SK-N-SH (cell line): ENCODE measurements at regions not wholly inside any gene's neighbourhood (a gene's known extent, or its start where the extent isn't known, plus 50 kb on each side); places are given as distances from the start of the nearest gene placed in this dataset.

ENCODE experiments used
- CTCF ChIA-PET: fragments of 300-600, 350-600 bp; formaldehyde crosslinking; extraction: SDS; loops from one replicate; lab custom pipeline; 2021; lab: Yijun Ruan, JAX
- POLR2A ChIA-PET: fragments of 350-600 bp; sonication (Branson Sonifier 250); formaldehyde crosslinking; extraction: SDS; loops from one replicate; lab custom pipeline; 2020; ENCODE audit warnings: antibody characterized with exemption, inconsistent platforms; lab: Yijun Ruan, JAX
- DNase-seq: peaks from one replicate; pipeline ENCODE4 v3.0.0; 2012
- H2AFZ ChIP-seq: fragments of 200-600 bp; sonication (generic); 2 replicates; pipeline ENCODE4 v1.8.1; 2016; ENCODE audit warnings: antibody characterized with exemption, mild to moderate bottlenecking, low read depth
- H3F3A ChIP-seq: fragments of 200-600 bp; sonication (generic); replicated peaks from 2 replicates; pipeline ENCODE3; 2016; ENCODE audit warnings: antibody characterized with exemption, mild to moderate bottlenecking; ENCODE audit not compliant: insufficient read depth
- H3K27ac ChIP-seq, 2 experiments: fragments of 200-500 bp in 1 of 2; fragments of 200-600 bp in 1 of 2; sonication (Bioruptor generic) in 1 of 2; sonication (generic), shearing (Covaris generic) in 1 of 2; 2 replicates each; pipeline versions ENCODE4 v1.5.1 to v1.6.1; 2014 to 2016; ENCODE audit warnings: low read depth in 2 of 2, inconsistent platforms in 1 of 2, low read length in 1 of 2, mild to moderate bottlenecking in 1 of 2, mixed read lengths in 1 of 2
- H3K27me3 ChIP-seq: fragments of 200-600 bp; sonication (generic), shearing (Covaris generic); 2 replicates; pipeline ENCODE4 v1.6.1; 2016; ENCODE audit warnings: mixed run types; ENCODE audit not compliant: insufficient read depth
- H3K36me3 ChIP-seq, 2 experiments: fragments of 200-500 bp in 1 of 2; fragments of 200-600 bp in 1 of 2; sonication (Bioruptor generic) in 1 of 2; sonication (generic) in 1 of 2; replicated peaks in 1 of 2; 2 replicates each; pipeline versions ENCODE3 to v1.5.1; 2014 to 2016; ENCODE audit warnings: low read length in 1 of 2, mild to moderate bottlenecking in 1 of 2; ENCODE audit not compliant: insufficient read depth in 2 of 2, control insufficient read depth in 1 of 2
- H3K4me1 ChIP-seq, 2 experiments: fragments of 200-500 bp in 1 of 2; fragments of 200-600 bp in 1 of 2; sonication (Bioruptor generic) in 1 of 2; sonication (generic), shearing (Covaris generic) in 1 of 2; 2 replicates each; pipeline versions ENCODE4 v1.5.1 to v1.6.1; 2014 to 2016; ENCODE audit warnings: low read depth in 1 of 2, low read length in 1 of 2, mixed run types in 1 of 2; ENCODE audit not compliant: insufficient read depth in 2 of 2, control insufficient read depth in 1 of 2
- H3K4me2 ChIP-seq: fragments of 200-600 bp; sonication (generic), shearing (Covaris generic); 2 replicates; pipeline ENCODE4 v1.6.1; 2017; ENCODE audit warnings: mixed run types
- H3K4me3 ChIP-seq, 2 experiments: fragments of 200-500 bp in 1 of 2; fragments of 200-600 bp in 1 of 2; sonication (Bioruptor generic) in 1 of 2; sonication (generic), shearing (Covaris generic) in 1 of 2; 2 replicates each; pipeline versions ENCODE4 v1.5.1 to v1.8.1; 2014 to 2016; ENCODE audit warnings: low read depth in 2 of 2, inconsistent platforms in 1 of 2, low read length in 1 of 2, mild to moderate bottlenecking in 1 of 2, mixed read lengths in 1 of 2, moderate library complexity in 1 of 2
- H3K79me2 ChIP-seq: fragments of 200-600 bp; sonication (generic); 2 replicates; pipeline ENCODE4 v1.8.1; 2017; ENCODE audit warnings: mild to moderate bottlenecking; ENCODE audit not compliant: insufficient read depth
- H3K9ac ChIP-seq: fragments of 200-600 bp; sonication (generic); 2 replicates; pipeline ENCODE4 v1.6.1; 2017; ENCODE audit warnings: mixed run types
- H3K9me2 ChIP-seq: fragments of 200-600 bp; sonication (generic); 2 replicates; pipeline ENCODE4 v1.6.1; 2017; ENCODE audit warnings: mixed run types
- H3K9me3 ChIP-seq: fragments of 200-600 bp; sonication (generic); 2 replicates; pipeline ENCODE4 v1.6.1; 2017; ENCODE audit warnings: mixed run types, mild to moderate bottlenecking, moderate library complexity
- H4K20me1 ChIP-seq: fragments of 200-600 bp; sonication (generic); 2 replicates; pipeline ENCODE4 v1.6.1; 2017; ENCODE audit warnings: mild to moderate bottlenecking, mixed run types; ENCODE audit not compliant: insufficient read depth
- CHD2 ChIP-seq: fragments of 150-350 bp; IDR thresholded peaks from 2 replicates; pipeline ENCODE4 v1.6.1; 2018; ENCODE audit warnings: low read length; ENCODE audit not compliant: partially characterized antibody
- CTCF ChIP-seq: fragments of 200-600 bp; sonication (generic); IDR thresholded peaks from 2 replicates; pipeline ENCODE4 v1.6.1; 2017; ENCODE audit warnings: antibody characterized with exemption, mild to moderate bottlenecking, moderate library complexity
- FOXM1 ChIP-seq: IDR thresholded peaks from 2 replicates; pipeline ENCODE4 v1.4.0; 2012; ENCODE audit warnings: low read depth, mild to moderate bottlenecking
- GABPA ChIP-seq: IDR thresholded peaks from 2 replicates; pipeline ENCODE4 v1.4.0; 2012; ENCODE audit warnings: low read depth, mild to moderate bottlenecking
- IRF3 ChIP-seq: fragments of 150-350 bp; IDR thresholded peaks from 2 replicates; pipeline ENCODE4 v1.6.1; 2016; ENCODE audit warnings: mild to moderate bottlenecking, low read depth, low read length
- RFX5 ChIP-seq: IDR thresholded peaks from 2 replicates; pipeline ENCODE4 v1.6.1; 2012; ENCODE audit warnings: mild to moderate bottlenecking, improper control_type of control experiment, low read length
- SMC3 ChIP-seq: IDR thresholded peaks from 2 replicates; pipeline ENCODE4 v1.6.1; 2012; ENCODE audit warnings: low read depth, low read length, improper control_type of control experiment
- TAF1 ChIP-seq: IDR thresholded peaks from 2 replicates; pipeline ENCODE4 v1.6.1; 2012; ENCODE audit warnings: low read depth, mild to moderate bottlenecking, low read length, moderate library complexity, borderline replicate concordance
- TCF12 ChIP-seq: IDR thresholded peaks from 2 replicates; pipeline ENCODE4 v1.4.0; 2012
- USF1 ChIP-seq: IDR thresholded peaks from 2 replicates; pipeline ENCODE4 v1.4.0; 2012; ENCODE audit warnings: low read depth, borderline replicate concordance
- WGBS: methylation state at CpG from one replicate; pipeline ENCODE4 v1.1.6; 2017; ENCODE audit warnings: low lambda C conversion rate; 5-methylcytosine and 5-hydroxymethylcytosine counted together

- Histone ChIP-seq H3K9me2 (no peaks in the 10 kb centered on the region), H4K20me1 (no peaks in the 10 kb centered on the region), H3K79me2 (no peaks in the 10 kb centered on the region), H3K27me3 (no peaks in the 10 kb centered on the region), H3K9me3 (no peaks in the 10 kb centered on the region), H3K4me2 (no peak overlapping the region), H3K27ac (no peak overlapping the region), H3K9ac (no peak overlapping the region), H3K4me1 (no peaks in the 10 kb centered on the region; a peak in 2 of 4 replicates), H3F3A (peaks cover 7% of the 10 kb centered on the region), H2AFZ (no peak overlapping the region), H3K36me3 (no peaks in the 10 kb centered on the region), H3K4me3 (no peak overlapping the region)
- WGBS = 41% methylated on average over 4 of the region's 4 CpGs
- no peak for TF ChIP-seq USF1
- TF ChIP-seq TCF12 = 0 out of 2 replicates have a peak, but pooled peaks have one; percentile 5
- CTCF ChIA-PET = no interaction called here
- POLR2A ChIA-PET = no interaction called here
- DNase-seq = no peak
Measured at GRCh38 chr10:108556186-108556585, 1367.1 kb downstream of the XPNPEP1 start.

DNA sequence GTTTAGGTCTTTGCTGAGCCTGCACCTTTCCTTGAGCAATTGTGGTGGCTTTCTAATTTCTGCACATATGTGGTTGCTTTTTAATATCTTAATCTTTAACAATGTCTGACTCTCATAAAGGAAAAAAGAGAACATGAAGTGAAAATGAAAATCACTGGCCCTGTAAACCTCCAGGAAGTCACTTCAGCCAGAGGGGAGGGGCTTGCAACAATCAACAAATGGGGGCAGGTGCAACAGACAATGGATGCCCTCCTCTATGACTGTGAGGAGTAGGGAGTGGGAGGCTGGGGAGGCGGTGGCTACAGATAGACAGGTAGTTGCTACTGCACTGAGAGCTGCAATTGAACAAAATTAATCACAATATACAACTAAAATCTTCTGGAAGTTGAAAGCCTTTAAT is 1377.4 kb downstream of the XPNPEP1 start:
- WGBS = 75% methylated on average over 1 of the region's 1 CpG
- Histone ChIP-seq H3F3A (no peaks in the 10 kb centered on the region), H3K36me3 (no peaks in the 10 kb centered on the region), H4K20me1 (no peaks in the 10 kb centered on the region), H3K9ac (no peak overlapping the region), H2AFZ (no peak overlapping the region), H3K9me2 (no peaks in the 10 kb centered on the region), H3K4me1 (no peaks in the 10 kb centered on the region; a peak in 1 of 4 replicates), H3K4me2 (no peak overlapping the region), H3K27ac (no peak overlapping the region), H3K4me3 (no peak overlapping the region), H3K27me3 (no peaks in the 10 kb centered on the region), H3K9me3 (no peaks in the 10 kb centered on the region), H3K79me2 (no peaks in the 10 kb centered on the region)
- ChIA-PET CTCF (interaction anchor here (1.4 kb wide), 1 partner anchor 212 kb away, joined by 3 read pairs; no protein-coding TSS in a partner anchor), POLR2A (no interaction called here)
- no peak for TF ChIP-seq CTCF
- TF ChIP-seq FOXM1 = no peak
- no peak for TF ChIP-seq SMC3
- no peak for TF ChIP-seq CHD2
- TF ChIP-seq TAF1 = no peak
- no peak for TF ChIP-seq RFX5
- TF ChIP-seq GABPA = no peak
- no peak for TF ChIP-seq IRF3
- no peak for DNase-seq
